ENCODE measurements at regions not wholly inside any gene's neighbourhood (a gene's known extent, or its start where the extent isn't known, plus 50 kb on each side); places are given as distances from the start of the nearest gene placed in this dataset.
"Not testable (repeated sequence)": the region's sequence is repeated elsewhere in the genome, so short reads cannot be mapped to it uniquely, and the experiment has no call there.

GRCh38 chr6:121759370-121759769, 323.9 kb downstream of the GJA1 start:
- no peak for DNase-seq (ENCODE audit: low read depth, low spot score)
- in situ Hi-C loops (cut with HindIII; ENCODE audit: low pct_unique_long_range_greater_than_20kb, low sequenced_read_pairs): no loop called here

GRCh38 chr6:121760191-121760590, 324.7 kb downstream of the GJA1 start:
- no peak for DNase-seq (ENCODE audit: low read depth, low spot score)
- in situ Hi-C loops (cut with HindIII; ENCODE audit: low pct_unique_long_range_greater_than_20kb, low sequenced_read_pairs): no loop called here

- in situ Hi-C loops (cut with HindIII; ENCODE audit: low pct_unique_long_range_greater_than_20kb, low sequenced_read_pairs): no loop called here
- no peak for DNase-seq (ENCODE audit: low read depth, low spot score)
Measured at GRCh38 chr6:121760745-121761144, 325.3 kb downstream of the GJA1 start.

GRCh38 chr6:121764493-121764892, 329.0 kb downstream of the GJA1 start:
- no peak for DNase-seq (ENCODE audit: low read depth, low spot score)
- in situ Hi-C loops (cut with HindIII; ENCODE audit: low pct_unique_long_range_greater_than_20kb, low sequenced_read_pairs): no loop called here

- DNase-seq (ENCODE audit: low read depth, low spot score): no peak
- in situ Hi-C loops (cut with HindIII; ENCODE audit: low pct_unique_long_range_greater_than_20kb, low sequenced_read_pairs): no loop called here
Measured at GRCh38 chr6:121765060-121765459, 329.6 kb downstream of the GJA1 start.

GRCh38 chr6:121767211-121767610, 331.8 kb downstream of the GJA1 start:
- no peak for DNase-seq (ENCODE audit: low read depth, low spot score)
- in situ Hi-C loops (cut with HindIII; ENCODE audit: low pct_unique_long_range_greater_than_20kb, low sequenced_read_pairs): no loop called here

GRCh38 chr6:121770943-121771342, 335.5 kb downstream of the GJA1 start:
- DNase-seq (ENCODE audit: low read depth, low spot score): no peak
- in situ Hi-C loops (cut with HindIII; ENCODE audit: low pct_unique_long_range_greater_than_20kb, low sequenced_read_pairs): no loop called here

- no peak for DNase-seq (ENCODE audit: low read depth, low spot score)
- in situ Hi-C loops (cut with HindIII; ENCODE audit: low pct_unique_long_range_greater_than_20kb, low sequenced_read_pairs): no loop called here
Measured at GRCh38 chr6:121771937-121772720, 336.7 kb downstream of the GJA1 start.

- in situ Hi-C loops (cut with HindIII; ENCODE audit: low pct_unique_long_range_greater_than_20kb, low sequenced_read_pairs): no loop called here
- DNase-seq (ENCODE audit: low read depth, low spot score): no peak
Measured at GRCh38 chr6:121776054-121776453, 340.6 kb downstream of the GJA1 start.

- in situ Hi-C loops (cut with HindIII; ENCODE audit: low pct_unique_long_range_greater_than_20kb, low sequenced_read_pairs): no loop called here
- DNase-seq (ENCODE audit: low read depth, low spot score): no peak
Measured at GRCh38 chr6:121780325-121781321, 345.2 kb downstream of the GJA1 start.

GRCh38 chr6:121791396-121792315, 356.2 kb downstream of the GJA1 start:
- DNase-seq (ENCODE audit: low read depth, low spot score): peak; percentile 2
- in situ Hi-C loops (cut with HindIII; ENCODE audit: low pct_unique_long_range_greater_than_20kb, low sequenced_read_pairs): no loop called here

- no peak for DNase-seq (ENCODE audit: low read depth, low spot score)
- in situ Hi-C loops (cut with HindIII; ENCODE audit: low pct_unique_long_range_greater_than_20kb, low sequenced_read_pairs): no loop called here
Measured at GRCh38 chr6:121794630-121795029, 359.2 kb downstream of the GJA1 start.

GRCh38 chr6:121797598-121797997, 362.2 kb downstream of the GJA1 start:
- DNase-seq (ENCODE audit: low read depth, low spot score); in situ Hi-C loops (cut with HindIII; ENCODE audit: low pct_unique_long_range_greater_than_20kb, low sequenced_read_pairs): not testable (repeated sequence)

- DNase-seq (ENCODE audit: low read depth, low spot score); in situ Hi-C loops (cut with HindIII; ENCODE audit: low pct_unique_long_range_greater_than_20kb, low sequenced_read_pairs): not testable (repeated sequence)
Measured at GRCh38 chr6:121798126-121798525, 362.7 kb downstream of the GJA1 start.

GRCh38 chr6:121799574-121799973, 364.1 kb downstream of the GJA1 start:
- no peak for DNase-seq (ENCODE audit: low read depth, low spot score)
- in situ Hi-C loops (cut with HindIII; ENCODE audit: low pct_unique_long_range_greater_than_20kb, low sequenced_read_pairs): no loop called here

- no peak for DNase-seq (ENCODE audit: low read depth, low spot score)
- in situ Hi-C loops (cut with HindIII; ENCODE audit: low pct_unique_long_range_greater_than_20kb, low sequenced_read_pairs): no loop called here
Measured at GRCh38 chr6:121800047-121800446, 364.6 kb downstream of the GJA1 start.

- in situ Hi-C loops (cut with HindIII; ENCODE audit: low pct_unique_long_range_greater_than_20kb, low sequenced_read_pairs): no loop called here
- no peak for DNase-seq (ENCODE audit: low read depth, low spot score)
Measured at GRCh38 chr6:121806116-121806515, 370.7 kb downstream of the GJA1 start.

GRCh38 chr6:121809211-121809610, 373.8 kb downstream of the GJA1 start:
- no peak for DNase-seq (ENCODE audit: low read depth, low spot score)

More at GRCh38 chr6:121809211-121809610, 373.8 kb downstream of the GJA1 start:
- in situ Hi-C loops (cut with HindIII; ENCODE audit: low pct_unique_long_range_greater_than_20kb, low sequenced_read_pairs): no loop called here
